Lower leg skin (tissue), 4 donors: ENCODE measurements at regions not wholly inside any gene's neighbourhood (a gene's known extent, or its start where the extent isn't known, plus 50 kb on each side); places are given as distances from the start of the nearest gene placed in this dataset.

ENCODE experiments used
- DNase-seq, 2 donors: peaks; one replicate each; pipeline ENCODE4 v3.0.0-alpha.2; 2019; ENCODE audit warnings: low spot score in 2 of 2
- H3K4me3 ChIP-seq: fragments of 200-600 bp; sonication (generic); 2 replicates; pipeline ENCODE4 v1.5.1; 2017; ENCODE audit warnings: mild to moderate bottlenecking, low read depth; ENCODE audit not compliant: poor library complexity, severe bottlenecking
- POLR2A ChIP-seq, 2 donors: fragments of 450-650 bp; IDR thresholded peaks; one replicate each; pipeline ENCODE4 v1.6.1; 2016 to 2017; ENCODE audit warnings: antibody characterized with exemption in 2 of 2, mild to moderate bottlenecking in 1 of 2, moderate library complexity in 1 of 2
- WGBS, 2 donors: methylation state at CpG; one replicate each; pipeline ENCODE4 v1.1.5; 2018; 5-methylcytosine and 5-hydroxymethylcytosine counted together
- intact Hi-C: fragments of 100-400 bp; cut with DNase I; formaldehyde crosslinking; loops from one replicate; pipeline ENCODE4 v1.15.0; 2023; ENCODE audit warnings: low total_unique reads
- TF ChIP-seq, protein P1 (sequence below), 3 donors: fragments of 450-650 bp; IDR thresholded peaks; one replicate each; pipeline ENCODE4 v1.5.1; 2016; ENCODE audit warnings: antibody characterized with exemption in 3 of 3, mild to moderate bottlenecking in 3 of 3, moderate library complexity in 2 of 3

DNA sequence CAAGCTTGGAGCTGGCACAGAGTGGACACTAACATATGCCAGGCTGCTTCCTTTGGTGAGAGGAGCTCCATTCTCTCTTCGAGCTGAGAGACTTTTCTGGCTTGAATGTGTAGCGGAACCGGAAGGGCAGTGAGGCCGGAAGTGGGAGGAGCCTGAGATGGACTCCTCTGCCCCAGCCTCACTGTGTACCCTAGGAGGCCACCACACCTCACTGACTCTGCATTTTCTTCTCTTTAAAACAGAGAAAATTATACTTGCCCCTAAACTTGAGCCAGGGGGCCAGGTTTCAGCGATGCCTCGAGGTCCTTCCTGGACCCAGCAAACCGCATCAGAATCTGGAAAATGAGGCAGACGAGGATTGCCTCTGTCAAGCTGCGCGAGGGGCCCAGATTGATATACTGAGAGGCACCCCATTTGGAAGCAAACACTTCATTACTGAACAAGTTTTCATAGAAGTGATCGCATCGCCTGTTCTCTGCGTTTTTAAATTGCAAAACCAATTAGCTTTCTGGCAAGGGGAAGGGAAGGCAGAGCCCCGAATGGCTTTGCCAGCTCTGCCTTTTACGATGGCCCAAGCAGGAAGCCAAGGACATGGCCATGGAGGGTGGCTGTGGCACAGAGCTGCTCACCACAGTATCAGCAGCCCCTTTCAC lies 708.1 kb downstream of the PTPRU start:
- no peak overlapping the region for H3K4me3 ChIP-seq
- no peak for DNase-seq
- intact Hi-C loops, result no loop called here
- TF ChIP-seq, protein P1, sequence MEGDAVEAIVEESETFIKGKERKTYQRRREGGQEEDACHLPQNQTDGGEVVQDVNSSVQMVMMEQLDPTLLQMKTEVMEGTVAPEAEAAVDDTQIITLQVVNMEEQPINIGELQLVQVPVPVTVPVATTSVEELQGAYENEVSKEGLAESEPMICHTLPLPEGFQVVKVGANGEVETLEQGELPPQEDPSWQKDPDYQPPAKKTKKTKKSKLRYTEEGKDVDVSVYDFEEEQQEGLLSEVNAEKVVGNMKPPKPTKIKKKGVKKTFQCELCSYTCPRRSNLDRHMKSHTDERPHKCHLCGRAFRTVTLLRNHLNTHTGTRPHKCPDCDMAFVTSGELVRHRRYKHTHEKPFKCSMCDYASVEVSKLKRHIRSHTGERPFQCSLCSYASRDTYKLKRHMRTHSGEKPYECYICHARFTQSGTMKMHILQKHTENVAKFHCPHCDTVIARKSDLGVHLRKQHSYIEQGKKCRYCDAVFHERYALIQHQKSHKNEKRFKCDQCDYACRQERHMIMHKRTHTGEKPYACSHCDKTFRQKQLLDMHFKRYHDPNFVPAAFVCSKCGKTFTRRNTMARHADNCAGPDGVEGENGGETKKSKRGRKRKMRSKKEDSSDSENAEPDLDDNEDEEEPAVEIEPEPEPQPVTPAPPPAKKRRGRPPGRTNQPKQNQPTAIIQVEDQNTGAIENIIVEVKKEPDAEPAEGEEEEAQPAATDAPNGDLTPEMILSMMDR (IDR thresholded peaks at IDR 0.05), result no peak
- TF ChIP-seq POLR2A (IDR thresholded peaks at IDR 0.05), result no peak
- 51 to 57% methylated on average over 15 of the region's 15 CpGs for WGBS, 2 donors

DNA sequence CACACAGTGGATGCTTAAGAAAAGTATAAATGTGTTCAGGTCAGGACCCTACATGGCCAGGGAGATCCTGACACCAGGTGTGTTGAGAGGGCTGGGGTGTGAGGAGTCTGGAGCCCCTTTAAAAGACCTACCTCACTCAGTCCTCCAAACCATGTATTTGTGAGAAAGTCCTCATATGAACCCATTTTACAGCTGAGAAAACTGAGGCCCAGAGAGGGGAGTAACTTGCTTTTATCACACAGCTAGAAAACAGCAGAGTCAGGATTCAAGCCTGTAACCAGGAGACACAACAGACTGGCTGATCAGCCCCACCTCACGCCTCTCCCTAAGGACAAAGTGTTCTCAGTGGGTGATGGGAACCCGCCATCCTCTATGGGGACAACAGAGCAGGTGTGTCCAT lies 706.7 kb downstream of the PTPRU start:
- intact Hi-C loops, result no loop called here
- WGBS, 2 donors, result 84 to 89% methylated on average over 2 of the region's 2 CpGs
- TF ChIP-seq, protein P1 (IDR thresholded peaks at IDR 0.05), result no peak
- no peak for TF ChIP-seq POLR2A (IDR thresholded peaks at IDR 0.05)

DNA sequence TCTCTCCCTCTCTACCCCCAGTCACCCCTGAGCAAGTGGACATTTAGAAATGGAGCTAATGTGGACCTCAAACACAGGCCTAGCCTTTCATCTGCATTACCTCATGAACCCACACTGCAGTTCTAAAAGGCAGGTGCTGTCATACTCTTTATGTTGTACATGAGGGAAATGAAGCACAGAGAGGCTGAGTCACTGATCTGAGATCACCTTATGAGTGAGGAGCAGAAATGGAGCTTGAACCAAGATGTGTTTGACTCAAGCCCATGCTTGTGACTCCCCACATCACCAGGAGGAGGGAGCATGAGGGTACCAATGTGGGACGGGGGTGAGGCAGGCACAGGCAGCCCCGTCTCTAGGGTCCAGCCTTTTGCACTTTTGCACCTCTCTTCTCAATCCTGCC lies 702.8 kb downstream of the PTPRU start:
- no peak for DNase-seq
- intact Hi-C loops, result no loop called here
- no peak overlapping the region for H3K4me3 ChIP-seq
- 83 to 87% methylated on average over 2 of the region's 2 CpGs for WGBS, 2 donors
- no peak for TF ChIP-seq POLR2A (IDR thresholded peaks at IDR 0.05)
- TF ChIP-seq, protein P1 (IDR thresholded peaks at IDR 0.05), result no peak

More for the DNA sequence above, 706.7 kb downstream of the PTPRU start:
- no peak for DNase-seq
- no peak overlapping the region for H3K4me3 ChIP-seq

DNA sequence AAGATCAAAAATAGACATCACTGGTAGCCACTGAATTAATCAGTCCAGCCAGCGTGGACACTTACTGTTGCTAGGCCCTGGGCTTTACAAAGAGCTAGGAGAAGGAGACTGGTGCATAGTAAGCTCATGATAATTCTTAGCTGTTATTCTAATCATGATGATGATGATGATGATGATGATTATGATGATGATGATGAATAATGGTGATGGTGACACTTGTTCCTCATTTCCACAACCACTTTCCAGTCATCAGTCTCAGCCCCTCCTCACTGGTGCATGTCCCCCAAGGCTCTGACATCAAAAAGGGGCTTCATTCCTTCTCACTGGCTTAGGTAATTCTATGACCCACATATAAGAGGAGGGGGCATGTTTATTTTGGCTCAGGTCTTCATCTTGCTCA lies 701.0 kb downstream of the PTPRU start:
- 88 to 91% methylated on average over 1 of the region's 1 CpG for WGBS, 2 donors
- no peak overlapping the region for H3K4me3 ChIP-seq
- DNase-seq, result no peak
- intact Hi-C loops, result no loop called here
- no peak for TF ChIP-seq POLR2A (IDR thresholded peaks at IDR 0.05)
- TF ChIP-seq, protein P1 (IDR thresholded peaks at IDR 0.05), result no peak

DNA sequence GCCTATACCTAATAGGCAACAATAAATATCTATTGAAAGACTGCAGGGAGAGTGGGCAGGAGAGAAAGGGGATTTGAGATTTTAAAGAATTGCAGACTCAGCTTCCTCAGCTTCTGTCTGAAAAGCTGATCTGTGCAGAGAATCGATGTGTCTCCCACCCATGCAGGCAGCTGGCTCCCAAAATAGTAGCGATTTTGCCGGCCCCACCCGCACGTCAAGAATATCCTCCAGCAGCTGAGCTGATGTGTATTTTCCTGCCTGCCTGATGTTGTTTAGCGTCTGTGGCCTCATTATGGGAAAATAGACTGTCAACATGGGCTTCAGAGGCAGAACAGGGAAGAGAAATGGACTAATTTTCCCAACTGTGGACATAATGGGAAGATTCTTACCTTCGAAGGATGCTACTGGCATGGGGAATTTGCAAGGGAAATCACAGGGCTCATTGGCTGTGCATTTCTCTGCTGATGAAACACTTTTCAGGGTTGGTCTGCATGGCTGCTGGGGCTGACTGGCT lies 699.8 kb downstream of the PTPRU start:
- WGBS, 2 donors, result 46% methylated on average over 7 of the region's 7 CpGs
- TF ChIP-seq, protein P1 (IDR thresholded peaks at IDR 0.05), result no peak
- no peak for TF ChIP-seq POLR2A (IDR thresholded peaks at IDR 0.05)
- no peak overlapping the region for H3K4me3 ChIP-seq
- no peak for DNase-seq
- intact Hi-C loops, result no loop called here
